ENCODE measurements at regions not wholly inside any gene's neighbourhood (a gene's known extent, or its start where the extent isn't known, plus 50 kb on each side); places are given as distances from the start of the nearest gene placed in this dataset.

DNA sequence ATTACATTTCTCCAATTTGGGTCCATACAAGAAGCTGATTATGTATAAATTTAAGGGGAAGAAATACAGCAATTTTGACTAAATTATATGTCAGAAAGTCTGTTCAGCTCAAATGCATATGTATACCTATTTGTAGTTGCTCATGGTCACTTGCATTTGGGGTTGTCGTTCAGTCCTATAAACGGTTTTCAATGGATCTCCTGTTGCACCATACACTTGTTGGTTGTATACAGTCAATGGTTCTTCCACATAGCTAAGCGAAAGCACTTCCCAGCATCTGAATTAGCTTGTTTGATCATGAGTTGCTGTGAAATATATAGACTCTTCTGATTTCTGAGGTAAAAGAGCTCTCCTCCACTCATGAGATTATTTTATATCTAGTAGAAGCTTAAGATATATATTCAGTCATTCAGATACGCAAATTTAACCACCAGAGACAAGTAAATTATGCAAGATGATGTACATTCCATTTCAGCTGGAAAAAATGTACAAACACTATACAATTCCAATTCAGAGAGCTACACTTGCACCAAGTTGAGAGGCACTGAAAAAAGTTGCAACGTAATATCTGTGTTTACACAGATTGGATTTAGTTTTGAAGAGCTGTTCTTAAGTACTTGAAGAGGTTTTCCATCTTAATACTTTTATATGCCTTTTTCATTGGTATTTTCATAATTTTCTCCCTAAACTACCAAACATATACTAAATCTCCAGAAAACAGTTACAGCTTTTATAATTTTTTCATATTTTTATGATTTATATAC is 64.4 kb upstream of the POU5F2 start:
- TF ChIP-seq, protein P1, sequence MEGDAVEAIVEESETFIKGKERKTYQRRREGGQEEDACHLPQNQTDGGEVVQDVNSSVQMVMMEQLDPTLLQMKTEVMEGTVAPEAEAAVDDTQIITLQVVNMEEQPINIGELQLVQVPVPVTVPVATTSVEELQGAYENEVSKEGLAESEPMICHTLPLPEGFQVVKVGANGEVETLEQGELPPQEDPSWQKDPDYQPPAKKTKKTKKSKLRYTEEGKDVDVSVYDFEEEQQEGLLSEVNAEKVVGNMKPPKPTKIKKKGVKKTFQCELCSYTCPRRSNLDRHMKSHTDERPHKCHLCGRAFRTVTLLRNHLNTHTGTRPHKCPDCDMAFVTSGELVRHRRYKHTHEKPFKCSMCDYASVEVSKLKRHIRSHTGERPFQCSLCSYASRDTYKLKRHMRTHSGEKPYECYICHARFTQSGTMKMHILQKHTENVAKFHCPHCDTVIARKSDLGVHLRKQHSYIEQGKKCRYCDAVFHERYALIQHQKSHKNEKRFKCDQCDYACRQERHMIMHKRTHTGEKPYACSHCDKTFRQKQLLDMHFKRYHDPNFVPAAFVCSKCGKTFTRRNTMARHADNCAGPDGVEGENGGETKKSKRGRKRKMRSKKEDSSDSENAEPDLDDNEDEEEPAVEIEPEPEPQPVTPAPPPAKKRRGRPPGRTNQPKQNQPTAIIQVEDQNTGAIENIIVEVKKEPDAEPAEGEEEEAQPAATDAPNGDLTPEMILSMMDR (IDR thresholded peaks at IDR 0.05): no peak
- TF ChIP-seq POLR2A (IDR thresholded peaks at IDR 0.05): no peak

All from uterus (tissue), 2 donors.